SK-N-MC (cell line): ENCODE measurements at regions not wholly inside any gene's neighbourhood (a gene's known extent, or its start where the extent isn't known, plus 50 kb on each side); places are given as distances from the start of the nearest gene placed in this dataset.

ENCODE experiments used
- DNase-seq: peaks from one replicate; pipeline ENCODE4 v3.0.0-alpha.2; 2011; ENCODE audit warnings: low read depth, low spot score
- H3K27ac ChIP-seq: fragments of 200-600 bp; sonication (generic); 2 replicates; pipeline ENCODE4 v1.5.1; 2016; ENCODE audit warnings: mixed run types
- H3K36me3 ChIP-seq: fragments of 200-600 bp; sonication (generic); 2 replicates; pipeline ENCODE4 v1.6.1; 2017; ENCODE audit warnings: antibody characterized with exemption, low read length, mixed read lengths; ENCODE audit not compliant: insufficient read depth
- H3K4me3 ChIP-seq: fragments of 200-600 bp; sonication (generic); 2 replicates; pipeline ENCODE4 v1.5.1; 2016
- H3K9ac ChIP-seq: fragments of 200-600 bp; sonication (generic); 2 replicates; pipeline ENCODE4 v1.8.0; 2017; ENCODE audit warnings: mixed run types, mixed read lengths; ENCODE audit not compliant: insufficient read length
- H3K9me3 ChIP-seq: fragments of 200-600 bp; sonication (generic); 2 replicates; pipeline ENCODE4 v1.6.1; 2017; ENCODE audit warnings: low read depth, mild to moderate bottlenecking, antibody characterized with exemption, low read length, moderate library complexity, mixed read lengths
- EZH2 ChIP-seq: fragments of 200-600 bp; sonication (generic); IDR thresholded peaks from one replicate; pipeline ENCODE4 v1.6.1; 2017; ENCODE audit warnings: antibody characterized with exemption
- FOXP2 ChIP-seq: optimal IDR thresholded peaks from 2 replicates; pipeline ENCODE3; 2011; ENCODE audit warnings: mild to moderate bottlenecking, moderate library complexity; ENCODE audit not compliant: insufficient read depth; ENCODE audit errors: extremely low read length, control extremely low read depth
- POLR2AphosphoS5 ChIP-seq: IDR thresholded peaks from 2 replicates; pipeline ENCODE4 v1.6.1; 2012; ENCODE audit warnings: mild to moderate bottlenecking, low read depth, low read length, borderline replicate concordance

GRCh38 chr3:144286235-144286910, 314.8 kb downstream of the DIPK2A start:
- Histone ChIP-seq H3K36me3 (no peaks in the 10 kb centered on the region), H3K9me3 (no peaks in the 10 kb centered on the region), H3K27ac (no peak overlapping the region), H3K4me3 (no peak overlapping the region), H3K9ac (no peak overlapping the region)
- no peak for DNase-seq
- no peak for TF ChIP-seq EZH2
- no peak for TF ChIP-seq POLR2AphosphoS5
- no peak for TF ChIP-seq FOXP2

GRCh38 chr3:144287001-144287400, 315.4 kb downstream of the DIPK2A start:
- TF ChIP-seq EZH2 (no peak), POLR2AphosphoS5 (no peak), FOXP2 (no peak)
- no peaks in the 10 kb centered on the region; the same call in 1 of the 2 replicates for H3K9me3 ChIP-seq
- no peak overlapping the region for H3K9ac ChIP-seq
- no peaks in the 10 kb centered on the region for H3K36me3 ChIP-seq
- DNase-seq: no peak
- H3K4me3 ChIP-seq: no peak overlapping the region
- H3K27ac ChIP-seq: no peak overlapping the region

GRCh38 chr3:144289057-144289456, 317.4 kb downstream of the DIPK2A start:
- Histone ChIP-seq H3K27ac (no peak overlapping the region), H3K9me3 (no peaks in the 10 kb centered on the region; the same call in 1 of the 2 replicates), H3K36me3 (no peaks in the 10 kb centered on the region), H3K9ac (no peak overlapping the region), H3K4me3 (no peak overlapping the region)
- TF ChIP-seq EZH2: no peak
- TF ChIP-seq FOXP2: no peak
- no peak for TF ChIP-seq POLR2AphosphoS5
- DNase-seq: no peak

- no peaks in the 10 kb centered on the region; the same call in 1 of the 2 replicates for H3K9me3 ChIP-seq
- no peak for DNase-seq
- H3K9ac ChIP-seq: no peak overlapping the region
- no peak for TF ChIP-seq EZH2
- TF ChIP-seq FOXP2: no peak
- TF ChIP-seq POLR2AphosphoS5: no peak
- H3K36me3 ChIP-seq: no peaks in the 10 kb centered on the region
- H3K4me3 ChIP-seq: no peak overlapping the region
- no peak overlapping the region for H3K27ac ChIP-seq
Measured at GRCh38 chr3:144294659-144295538, 323.3 kb downstream of the DIPK2A start.

GRCh38 chr3:144295613-144296012, 324.0 kb downstream of the DIPK2A start:
- no peak for DNase-seq
- Histone ChIP-seq H3K27ac (no peak overlapping the region), H3K4me3 (no peak overlapping the region), H3K9me3 (no peaks in the 10 kb centered on the region; the same call in 1 of the 2 replicates), H3K36me3 (no peaks in the 10 kb centered on the region), H3K9ac (no peak overlapping the region)
- TF ChIP-seq EZH2: no peak
- TF ChIP-seq POLR2AphosphoS5: no peak
- no peak for TF ChIP-seq FOXP2

GRCh38 chr3:144296808-144297207, 325.2 kb downstream of the DIPK2A start:
- H3K27ac ChIP-seq: no peak overlapping the region
- no peak for DNase-seq
- H3K4me3 ChIP-seq: no peak overlapping the region
- H3K9ac ChIP-seq: no peak overlapping the region
- H3K36me3 ChIP-seq: no peaks in the 10 kb centered on the region
- no peaks in the 10 kb centered on the region; the same call in 1 of the 2 replicates for H3K9me3 ChIP-seq
- TF ChIP-seq EZH2: no peak
- TF ChIP-seq POLR2AphosphoS5: no peak
- TF ChIP-seq FOXP2: no peak

- Histone ChIP-seq H3K36me3 (no peaks in the 10 kb centered on the region), H3K9ac (no peak overlapping the region), H3K27ac (no peak overlapping the region), H3K4me3 (no peak overlapping the region), H3K9me3 (no peaks in the 10 kb centered on the region)
- no peak for DNase-seq
- no peak for TF ChIP-seq POLR2AphosphoS5
- no peak for TF ChIP-seq FOXP2
- no peak for TF ChIP-seq EZH2
Measured at GRCh38 chr3:144301863-144302262, 330.2 kb downstream of the DIPK2A start.

GRCh38 chr3:144307951-144308350, 336.3 kb downstream of the DIPK2A start:
- Histone ChIP-seq H3K27ac (no peak overlapping the region), H3K4me3 (no peak overlapping the region), H3K9me3 (no peaks in the 10 kb centered on the region), H3K9ac (no peak overlapping the region), H3K36me3 (no peaks in the 10 kb centered on the region)
- no peak for TF ChIP-seq POLR2AphosphoS5
- TF ChIP-seq EZH2: no peak
- TF ChIP-seq FOXP2: no peak
- DNase-seq: no peak
